Upper lobe of left lung (tissue), 6 donors: ENCODE measurements at regions not wholly inside any gene's neighbourhood (a gene's known extent, or its start where the extent isn't known, plus 50 kb on each side); places are given as distances from the start of the nearest gene placed in this dataset.

ENCODE experiments used
- ATAC-seq, 2 donors: fragments of 200-7000 bp; cut with Tn5 transposase; one replicate each; pipeline ENCODE4 v1.9.1; 2022; ENCODE audit warnings: mild to moderate bottlenecking in 2 of 2, moderate library complexity in 2 of 2; ENCODE audit not compliant: low FRiP score in 2 of 2
- DNase-seq, 2 donors: peaks; one replicate each; pipeline ENCODE4 v3.0.0-alpha.2; 2019 to 2020
- H3K27ac ChIP-seq, 4 donors: fragments of 200-600 bp; sonication (generic); one replicate each; pipeline ENCODE4 v1.5.1; 2016 to 2019
- H3K27me3 ChIP-seq, 4 donors: fragments of 200-600 bp; sonication (generic); one replicate each; pipeline ENCODE4 v1.5.1; 2017 to 2019
- H3K36me3 ChIP-seq, 4 donors: fragments of 200-600 bp; sonication (generic); one replicate each; pipeline ENCODE4 v1.5.1; 2016 to 2019
- H3K4me1 ChIP-seq, 4 donors: fragments of 200-600 bp; sonication (generic); one replicate each; pipeline ENCODE4 v1.5.1; 2018 to 2019
- H3K4me3 ChIP-seq, 4 donors: fragments of 200-600 bp; sonication (generic); one replicate each; pipeline ENCODE4 v1.5.1; 2017 to 2019; ENCODE audit warnings: mild to moderate bottlenecking in 2 of 4, moderate library complexity in 1 of 4
- H3K9me3 ChIP-seq, 4 donors: fragments of 200-600 bp; sonication (generic); one replicate each; pipeline ENCODE4 v1.5.1; 2018 to 2019
- CTCF ChIP-seq, 6 experiments: fragments of 450-650 bp in 4 of 6; fragments of 200-600 bp in 2 of 6; sonication (generic) in 2 of 6; IDR thresholded peaks; one replicate each; pipeline ENCODE4 v1.5.1; 2016 to 2019; ENCODE audit warnings: antibody characterized with exemption in 6 of 6
- EP300 ChIP-seq, 4 donors: sonication (generic); formaldehyde crosslinking; IDR thresholded peaks; one replicate each; pipeline ENCODE4 v1.5.1; 2017; ENCODE audit warnings: antibody characterized with exemption in 4 of 4, control low read depth in 2 of 4
- POLR2A ChIP-seq, 4 donors: fragments of 450-650 bp; IDR thresholded peaks; one replicate each; pipeline ENCODE4 v1.5.1; 2016 to 2017; ENCODE audit warnings: antibody characterized with exemption in 4 of 4, mild to moderate bottlenecking in 2 of 4
- POLR2AphosphoS5 ChIP-seq, 2 donors: sonication (generic); formaldehyde crosslinking; IDR thresholded peaks; one replicate each; pipeline ENCODE4 v1.5.1; 2017; ENCODE audit warnings: antibody characterized with exemption in 2 of 2
- WGBS, 2 donors: methylation state at CpG; one replicate each; pipeline ENCODE4 v1.1.5; 2017 to 2018; 5-methylcytosine and 5-hydroxymethylcytosine counted together
- donor health status: DM: no; HTN: no; CAD: no; lungs with moderate emphysema.
- donor health status: DM: no; HTN: yes; CAD: no; lungs with severe emphysema.

GRCh38 chr9:110006657-110007056 lies 201.3 kb downstream of the C9orf152 start:
- peaks cover 0 to 9% (median 1%) of the 10 kb centered on the region in 4 donors for H3K4me1 ChIP-seq
- H3K27ac ChIP-seq, result no peak overlapping the region
- no peak overlapping the region for H3K4me3 ChIP-seq
- TF ChIP-seq POLR2AphosphoS5 (IDR thresholded peaks at IDR 0.05) (no peak), EP300 (IDR thresholded peaks at IDR 0.05) (no peak), POLR2A (IDR thresholded peaks at IDR 0.05) (no peak), CTCF (IDR thresholded peaks at IDR 0.05) (no peak)
- H3K27me3 ChIP-seq, result no peaks in the 10 kb centered on the region
- no peaks in the 10 kb centered on the region for H3K9me3 ChIP-seq
- no peak for DNase-seq
- 82 to 93% methylated on average over 2 of the region's 2 CpGs for whole genome bisulfite sequencing, 2 donors
- no peak for ATAC-seq
- H3K36me3 ChIP-seq, result no peaks in the 10 kb centered on the region

- no peak for TF ChIP-seq CTCF (IDR thresholded peaks at IDR 0.05)
- TF ChIP-seq EP300 (IDR thresholded peaks at IDR 0.05), result no peak
- TF ChIP-seq POLR2A (IDR thresholded peaks at IDR 0.05), result no peak
- TF ChIP-seq POLR2AphosphoS5 (IDR thresholded peaks at IDR 0.05), result no peak
- no peak overlapping the region for H3K27ac ChIP-seq
- ATAC-seq (no peak), DNase-seq (no peak)
- no peaks in the 10 kb centered on the region for H3K36me3 ChIP-seq
- peaks cover 0 to 9% (median 1%) of the 10 kb centered on the region in 4 donors for H3K4me1 ChIP-seq
- 92 to 93% methylated on average over 3 of the region's 3 CpGs for whole genome bisulfite sequencing, 2 donors
- H3K9me3 ChIP-seq, result no peaks in the 10 kb centered on the region
- H3K4me3 ChIP-seq, result no peak overlapping the region
- H3K27me3 ChIP-seq, result no peaks in the 10 kb centered on the region
These were observed 200.3 kb downstream of the C9orf152 start for GRCh38 chr9:110007477-110008270.

GRCh38 chr9:110008663-110009062 lies 199.3 kb downstream of the C9orf152 start:
- no peak for DNase-seq
- no peak overlapping the region for H3K27ac ChIP-seq

GRCh38 chr9:110011628-110012320 lies 196.2 kb downstream of the C9orf152 start:
- Histone ChIP-seq H3K27ac (no peak overlapping the region), H3K36me3 (no peaks in the 10 kb centered on the region), H3K27me3 (no peaks in the 10 kb centered on the region), H3K9me3 (no peaks in the 10 kb centered on the region), H3K4me1 (peaks cover 0 to 6% (median 0%) of the 10 kb centered on the region in 4 donors), H3K4me3 (no peak overlapping the region)
- 90% methylated on average over 12 of the region's 12 CpGs for WGBS, 2 donors
- no peak for TF ChIP-seq POLR2A (IDR thresholded peaks at IDR 0.05)
- no peak for TF ChIP-seq POLR2AphosphoS5 (IDR thresholded peaks at IDR 0.05)
- no peak for TF ChIP-seq CTCF (IDR thresholded peaks at IDR 0.05)
- no peak for TF ChIP-seq EP300 (IDR thresholded peaks at IDR 0.05)
- no peak for ATAC-seq
- DNase-seq, result no peak

More at GRCh38 chr9:110008663-110009062, 199.3 kb downstream of the C9orf152 start:
- no peaks in the 10 kb centered on the region for H3K9me3 ChIP-seq
- no peak overlapping the region for H3K4me3 ChIP-seq
- H3K36me3 ChIP-seq, result no peaks in the 10 kb centered on the region
- no peaks in the 10 kb centered on the region for H3K27me3 ChIP-seq
- TF ChIP-seq EP300 (IDR thresholded peaks at IDR 0.05) (no peak), POLR2AphosphoS5 (IDR thresholded peaks at IDR 0.05) (no peak), CTCF (IDR thresholded peaks at IDR 0.05) (no peak), POLR2A (IDR thresholded peaks at IDR 0.05) (no peak)
- H3K4me1 ChIP-seq, result peaks cover 0 to 9% (median 1%) of the 10 kb centered on the region in 4 donors
- ATAC-seq, result no peak
- 93 to 100% methylated on average over 1 of the region's 1 CpG for WGBS, 2 donors
